Neural crest cell (in vitro differentiated cells): ENCODE measurements at regions not wholly inside any gene's neighbourhood (a gene's known extent, or its start where the extent isn't known, plus 50 kb on each side); places are given as distances from the start of the nearest gene placed in this dataset.

Experiments
- DNase-seq: peaks from one replicate; pipeline ENCODE4 v3.0.0; 2021; ENCODE audit warnings: low read depth, mixed read lengths, low spot score
- H3K27ac Mint-ChIP-seq: one replicate; pipeline ENCODE4 v1.8.0; 2021; ENCODE audit warnings: mild to moderate bottlenecking, mixed read lengths; ENCODE audit not compliant: unreplicated experiment
- H3K27me3 Mint-ChIP-seq: 2 replicates; pipeline ENCODE4 v1.8.0; 2021; ENCODE audit warnings: low read depth, mild to moderate bottlenecking, mixed read lengths
- H3K36me3 Mint-ChIP-seq: 2 replicates; pipeline ENCODE4 v1.8.0; 2021; ENCODE audit warnings: low read depth, mild to moderate bottlenecking, mixed read lengths
- H3K4me1 Mint-ChIP-seq: 2 replicates; pipeline ENCODE4 v1.8.0; 2021; ENCODE audit warnings: mixed read lengths
- H3K4me3 Mint-ChIP-seq: one replicate; pipeline ENCODE4 v1.8.0; 2021; ENCODE audit warnings: mild to moderate bottlenecking, mixed read lengths
- H3K9me3 Mint-ChIP-seq: 2 replicates; pipeline ENCODE4 v1.8.0; 2021; ENCODE audit warnings: mixed read lengths
- TF ChIP-seq, protein P1 (sequence below): fragments of 200-600 bp; sonication (generic); conservative IDR thresholded peaks from 2 replicates; pipeline ENCODE4 v1.5.0; 2021; ENCODE audit warnings: antibody characterized with exemption, mild to moderate bottlenecking

DNA sequence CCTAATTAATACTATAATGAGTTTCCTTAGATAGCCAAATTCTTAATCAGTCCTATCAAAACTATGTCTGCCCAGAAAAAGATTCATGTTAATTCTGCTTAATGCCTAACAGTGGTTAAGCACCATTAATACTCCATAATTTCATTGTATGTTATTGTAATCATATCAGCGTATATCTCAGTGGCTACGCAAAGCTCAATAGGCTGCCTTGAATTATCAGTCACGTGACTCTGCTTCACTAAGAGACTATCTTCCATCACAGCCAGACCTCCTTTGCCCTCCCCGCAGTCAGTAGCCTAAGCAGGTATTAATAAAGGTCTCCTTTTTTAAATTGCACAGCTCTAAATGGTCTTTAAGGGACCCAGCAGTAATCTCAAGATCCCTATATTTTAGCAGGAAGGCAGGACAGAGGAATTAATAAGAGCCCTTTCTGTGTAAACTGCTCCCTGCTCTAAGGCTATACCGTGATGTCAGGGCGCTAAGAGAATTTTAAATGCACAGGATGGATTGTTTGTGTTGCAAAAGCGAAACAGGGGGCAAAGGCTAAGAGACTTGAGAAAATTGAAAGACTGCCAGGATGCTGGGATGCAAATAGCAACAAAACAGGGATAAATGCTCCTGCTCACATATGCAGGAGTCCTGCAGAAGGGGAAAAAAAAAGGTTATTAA lies 215.6 kb upstream of the POU3F3 start:
- Mint-ChIP-seq H3K27me3 (no peaks in the 10 kb centered on the region), H3K36me3 (peaks cover 2% of the 10 kb centered on the region), H3K9me3 (peaks cover 6% of the 10 kb centered on the region), H3K4me3 (no peak overlapping the region), H3K27ac (no peak overlapping the region), H3K4me1 (peaks cover 24% of the 10 kb centered on the region)
- TF ChIP-seq, protein P1, sequence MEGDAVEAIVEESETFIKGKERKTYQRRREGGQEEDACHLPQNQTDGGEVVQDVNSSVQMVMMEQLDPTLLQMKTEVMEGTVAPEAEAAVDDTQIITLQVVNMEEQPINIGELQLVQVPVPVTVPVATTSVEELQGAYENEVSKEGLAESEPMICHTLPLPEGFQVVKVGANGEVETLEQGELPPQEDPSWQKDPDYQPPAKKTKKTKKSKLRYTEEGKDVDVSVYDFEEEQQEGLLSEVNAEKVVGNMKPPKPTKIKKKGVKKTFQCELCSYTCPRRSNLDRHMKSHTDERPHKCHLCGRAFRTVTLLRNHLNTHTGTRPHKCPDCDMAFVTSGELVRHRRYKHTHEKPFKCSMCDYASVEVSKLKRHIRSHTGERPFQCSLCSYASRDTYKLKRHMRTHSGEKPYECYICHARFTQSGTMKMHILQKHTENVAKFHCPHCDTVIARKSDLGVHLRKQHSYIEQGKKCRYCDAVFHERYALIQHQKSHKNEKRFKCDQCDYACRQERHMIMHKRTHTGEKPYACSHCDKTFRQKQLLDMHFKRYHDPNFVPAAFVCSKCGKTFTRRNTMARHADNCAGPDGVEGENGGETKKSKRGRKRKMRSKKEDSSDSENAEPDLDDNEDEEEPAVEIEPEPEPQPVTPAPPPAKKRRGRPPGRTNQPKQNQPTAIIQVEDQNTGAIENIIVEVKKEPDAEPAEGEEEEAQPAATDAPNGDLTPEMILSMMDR: no peak
- no peak for DNase-seq

DNA sequence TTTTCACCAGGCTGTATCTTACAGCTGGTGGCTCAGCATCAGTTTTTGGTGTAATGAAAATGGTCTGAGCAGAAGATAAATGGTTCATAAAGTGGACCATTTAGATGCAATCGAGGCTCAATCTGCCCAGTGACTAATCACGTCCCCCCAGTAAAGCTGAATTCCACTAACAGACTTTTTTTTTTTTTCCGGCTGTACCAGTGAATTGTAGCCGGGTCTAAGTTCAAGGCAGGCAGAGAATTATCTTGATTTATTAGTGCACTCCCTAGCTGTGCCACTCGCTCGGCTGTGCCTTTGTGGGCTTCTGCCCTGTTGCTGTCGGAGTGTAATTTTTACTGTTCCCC lies 215.1 kb upstream of the POU3F3 start:
- Mint-ChIP-seq H3K27me3 (no peaks in the 10 kb centered on the region), H3K4me1 (peaks cover 24% of the 10 kb centered on the region), H3K27ac (no peak overlapping the region), H3K9me3 (peaks cover 6% of the 10 kb centered on the region), H3K36me3 (peaks cover 2% of the 10 kb centered on the region), H3K4me3 (no peak overlapping the region)
- no peak for DNase-seq
- TF ChIP-seq, protein P1: no peak

DNA sequence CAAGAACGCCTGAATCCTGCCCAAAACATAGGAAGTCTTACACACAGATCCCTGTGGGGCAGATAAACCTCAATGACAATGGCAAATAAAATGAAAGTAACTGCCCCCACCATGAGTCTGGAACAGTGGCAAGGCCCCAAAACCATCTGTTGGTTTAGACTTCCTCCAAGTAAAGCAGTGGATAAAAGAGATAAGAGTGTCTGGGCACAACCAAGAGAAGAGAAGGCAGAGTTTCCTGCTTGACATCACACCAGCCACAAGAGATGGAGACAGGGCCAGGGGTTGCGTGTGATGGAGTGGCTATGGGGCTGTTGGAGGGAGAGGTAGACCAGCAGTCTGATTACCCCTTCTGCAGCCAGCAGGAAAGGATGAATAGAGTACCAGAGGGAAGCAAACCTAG lies 212.1 kb upstream of the POU3F3 start:
- Mint-ChIP-seq H3K27me3 (no peaks in the 10 kb centered on the region), H3K9me3 (peaks cover 3% of the 10 kb centered on the region), H3K4me1 (peaks cover 18% of the 10 kb centered on the region), H3K36me3 (peaks cover 2% of the 10 kb centered on the region), H3K27ac (no peak overlapping the region), H3K4me3 (no peak overlapping the region)
- TF ChIP-seq, protein P1: no peak
- DNase-seq: no peak

DNA sequence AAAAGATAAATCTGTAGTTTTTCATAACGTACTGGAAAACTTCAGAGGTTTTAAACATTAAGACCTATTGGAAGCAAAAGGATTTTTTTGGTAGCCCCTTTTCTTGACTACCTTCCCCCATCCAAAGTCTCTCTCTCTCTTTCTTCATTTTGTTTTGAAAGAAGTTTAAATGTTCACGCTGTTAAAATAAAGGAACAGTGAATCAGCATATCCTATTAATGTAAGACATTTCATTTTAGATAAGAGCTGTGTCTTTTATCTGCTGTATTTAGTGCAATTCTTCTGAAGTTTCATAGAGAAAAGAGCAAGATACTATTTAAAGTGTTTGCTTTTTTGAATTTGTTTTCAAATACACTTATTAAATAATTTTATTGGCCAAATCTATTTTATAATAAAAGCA lies 205.5 kb upstream of the POU3F3 start:
- no peaks in the 10 kb centered on the region for H3K4me1 Mint-ChIP-seq
- H3K27me3 Mint-ChIP-seq: no peaks in the 10 kb centered on the region
- no peak overlapping the region for H3K4me3 Mint-ChIP-seq
- H3K36me3 Mint-ChIP-seq: no peaks in the 10 kb centered on the region
- DNase-seq: no peak
- TF ChIP-seq, protein P1: no peak
- H3K27ac Mint-ChIP-seq: no peak overlapping the region
- H3K9me3 Mint-ChIP-seq: no peaks in the 10 kb centered on the region

DNA sequence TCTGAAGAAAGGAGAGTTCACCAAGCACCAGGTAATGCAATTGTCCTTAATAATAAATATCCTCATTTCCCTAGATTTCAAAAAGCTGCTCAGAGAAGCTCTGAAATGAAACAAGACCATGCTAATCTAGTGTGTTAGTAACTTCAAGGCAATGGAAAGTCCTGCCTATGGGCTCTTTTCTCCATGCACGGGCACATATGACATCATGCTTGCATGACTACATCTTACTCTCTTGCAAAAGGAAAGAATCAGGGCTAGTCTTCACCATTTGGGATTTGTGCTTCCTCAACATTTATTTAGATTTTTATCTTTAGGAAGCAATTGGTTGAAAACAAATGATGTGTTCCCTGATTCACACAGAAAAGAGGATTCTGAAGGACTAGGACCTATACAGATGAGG lies 204.0 kb upstream of the POU3F3 start:
- no peak for DNase-seq
- Mint-ChIP-seq H3K4me1 (peaks cover 3% of the 10 kb centered on the region), H3K36me3 (no peaks in the 10 kb centered on the region), H3K4me3 (no peak overlapping the region), H3K27ac (no peak overlapping the region), H3K27me3 (no peaks in the 10 kb centered on the region), H3K9me3 (no peaks in the 10 kb centered on the region)
- TF ChIP-seq, protein P1: no peak
